D721Med (cell line): ENCODE measurements at regions not wholly inside any gene's neighbourhood (a gene's known extent, or its start where the extent isn't known, plus 50 kb on each side); places are given as distances from the start of the nearest gene placed in this dataset.

Experiments
- DNase-seq: peaks from one replicate; pipeline ENCODE4 v3.0.0; 2011; ENCODE audit warnings: low spot score; ENCODE audit not compliant: insufficient read length
- FAIRE-seq: peaks from 2 replicates; lab custom pipeline; 2011; peaks lifted over from hg19 to GRCh38; lab: Jason Lieb, UNC
- TF ChIP-seq, protein P1 (sequence below): IDR thresholded peaks from 2 replicates; pipeline ENCODE4 v1.5.1; 2012; ENCODE audit warnings: mild to moderate bottlenecking, control low read depth; ENCODE audit not compliant: insufficient read depth; ENCODE audit errors: missing control alignments

DNA sequence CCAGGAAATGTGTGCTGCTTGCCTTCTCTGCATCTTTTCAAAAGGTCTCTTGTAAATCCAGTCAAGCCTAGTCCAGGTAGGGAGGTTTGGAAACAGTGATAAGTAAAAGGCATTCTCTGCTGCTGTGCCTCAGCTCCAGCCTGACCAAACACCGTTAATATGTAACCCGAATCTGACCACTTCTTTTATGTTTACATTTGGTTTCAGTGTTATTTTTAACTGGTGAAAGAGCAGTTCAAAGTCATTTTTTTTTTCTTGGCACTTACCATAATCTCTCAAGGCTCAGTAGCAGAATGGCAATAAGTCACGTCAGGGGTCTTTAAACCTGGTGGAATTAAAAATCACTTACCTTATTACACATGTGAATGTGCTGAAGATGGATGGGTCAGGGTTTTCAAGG, 216.8 kb downstream of the PTEN start:
- DNase-seq (no peak), FAIRE-seq (no peak)

DNA sequence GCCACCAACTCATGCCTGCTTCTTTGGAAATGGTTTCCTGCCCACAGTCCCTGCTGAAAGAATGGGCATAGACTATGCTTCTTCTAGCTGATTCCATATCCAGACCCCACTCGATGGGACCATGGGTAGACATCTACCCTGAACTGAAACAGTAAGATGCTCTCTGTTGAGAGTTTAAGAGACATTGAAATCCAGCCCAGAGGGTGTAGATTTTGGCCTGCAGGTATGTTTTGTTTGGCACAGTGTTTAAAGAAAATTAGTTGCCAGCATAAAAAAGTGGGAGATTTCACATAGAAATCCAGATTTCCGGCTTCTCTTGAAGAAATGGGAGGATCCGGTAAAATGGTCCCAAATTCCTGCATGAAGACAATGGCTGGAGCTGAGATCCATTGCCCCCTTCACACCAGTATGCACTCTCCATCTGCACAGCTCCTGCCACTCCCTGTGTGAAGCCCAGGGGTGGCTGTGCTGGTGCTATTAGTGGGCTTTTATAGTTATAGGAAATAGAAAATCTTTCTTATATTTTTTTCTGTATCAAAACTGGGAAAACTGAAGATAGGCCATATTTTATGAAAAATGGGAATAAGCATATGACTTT, 218.1 kb downstream of the PTEN start:
- no peak for DNase-seq
- FAIRE-seq = no peak
- TF ChIP-seq, protein P1, sequence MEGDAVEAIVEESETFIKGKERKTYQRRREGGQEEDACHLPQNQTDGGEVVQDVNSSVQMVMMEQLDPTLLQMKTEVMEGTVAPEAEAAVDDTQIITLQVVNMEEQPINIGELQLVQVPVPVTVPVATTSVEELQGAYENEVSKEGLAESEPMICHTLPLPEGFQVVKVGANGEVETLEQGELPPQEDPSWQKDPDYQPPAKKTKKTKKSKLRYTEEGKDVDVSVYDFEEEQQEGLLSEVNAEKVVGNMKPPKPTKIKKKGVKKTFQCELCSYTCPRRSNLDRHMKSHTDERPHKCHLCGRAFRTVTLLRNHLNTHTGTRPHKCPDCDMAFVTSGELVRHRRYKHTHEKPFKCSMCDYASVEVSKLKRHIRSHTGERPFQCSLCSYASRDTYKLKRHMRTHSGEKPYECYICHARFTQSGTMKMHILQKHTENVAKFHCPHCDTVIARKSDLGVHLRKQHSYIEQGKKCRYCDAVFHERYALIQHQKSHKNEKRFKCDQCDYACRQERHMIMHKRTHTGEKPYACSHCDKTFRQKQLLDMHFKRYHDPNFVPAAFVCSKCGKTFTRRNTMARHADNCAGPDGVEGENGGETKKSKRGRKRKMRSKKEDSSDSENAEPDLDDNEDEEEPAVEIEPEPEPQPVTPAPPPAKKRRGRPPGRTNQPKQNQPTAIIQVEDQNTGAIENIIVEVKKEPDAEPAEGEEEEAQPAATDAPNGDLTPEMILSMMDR = no peak

More for the DNA sequence above, 216.8 kb downstream of the PTEN start:
- TF ChIP-seq, protein P1 = no peak

DNA sequence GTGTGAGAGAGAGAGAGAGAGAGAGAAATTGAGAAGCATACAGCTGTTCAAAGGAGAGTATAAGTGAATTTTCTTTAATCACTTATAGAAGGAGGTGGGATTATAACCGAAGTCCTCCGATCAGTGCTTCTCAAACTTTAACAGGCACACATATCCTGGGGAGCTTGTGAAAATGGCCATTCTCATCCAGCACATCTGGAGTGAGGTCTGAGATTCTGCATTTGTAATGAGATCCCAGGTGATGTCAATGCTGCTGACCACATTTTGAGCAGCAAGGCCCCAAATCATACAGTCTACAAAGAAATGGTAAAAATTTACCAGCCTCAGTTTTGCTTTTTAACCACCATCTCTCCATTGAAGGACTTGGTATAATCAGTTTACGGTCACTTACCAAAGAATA, 219.0 kb downstream of the PTEN start:
- TF ChIP-seq, protein P1 = no peak
- no peak for DNase-seq
- no peak for FAIRE-seq

DNA sequence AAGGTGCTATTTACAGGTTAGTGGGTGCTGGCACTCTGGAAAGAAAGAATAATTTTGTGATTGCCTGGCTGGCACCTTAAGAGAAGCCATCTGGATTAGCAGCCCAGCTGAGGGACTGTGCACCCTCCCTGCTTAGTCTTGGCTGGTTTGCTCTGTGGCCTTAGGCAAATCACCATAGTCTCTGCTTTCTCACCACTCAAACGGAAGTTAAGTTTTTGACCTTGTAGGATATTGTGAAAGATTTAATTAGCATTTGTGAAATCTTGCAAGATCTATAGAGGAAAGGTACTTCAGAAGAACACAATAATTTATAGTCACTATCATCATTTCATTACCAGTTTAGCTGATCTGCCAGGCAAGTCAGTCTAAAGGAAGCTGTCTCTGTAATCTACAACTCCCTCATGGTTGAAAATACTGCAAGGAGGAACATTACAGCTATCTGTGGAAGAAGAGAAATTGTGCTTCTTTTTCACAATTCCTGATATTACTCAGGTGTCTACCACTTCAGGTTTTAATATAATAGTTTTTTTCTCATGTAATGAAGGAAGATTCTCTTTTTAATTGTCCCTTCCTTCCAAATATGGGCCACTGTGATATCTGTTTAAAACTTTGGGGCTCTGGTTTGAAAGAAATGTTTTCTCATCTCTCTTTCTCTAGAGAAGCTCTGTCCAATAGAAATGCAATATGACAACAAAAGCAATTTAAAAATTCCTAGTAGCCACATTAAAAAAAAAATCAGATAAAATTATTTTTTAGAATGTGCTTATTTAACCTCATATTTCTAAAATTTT, 219.6 kb downstream of the PTEN start:
- TF ChIP-seq, protein P1 = no peak
- DNase-seq (no peak), FAIRE-seq (no peak)

DNA sequence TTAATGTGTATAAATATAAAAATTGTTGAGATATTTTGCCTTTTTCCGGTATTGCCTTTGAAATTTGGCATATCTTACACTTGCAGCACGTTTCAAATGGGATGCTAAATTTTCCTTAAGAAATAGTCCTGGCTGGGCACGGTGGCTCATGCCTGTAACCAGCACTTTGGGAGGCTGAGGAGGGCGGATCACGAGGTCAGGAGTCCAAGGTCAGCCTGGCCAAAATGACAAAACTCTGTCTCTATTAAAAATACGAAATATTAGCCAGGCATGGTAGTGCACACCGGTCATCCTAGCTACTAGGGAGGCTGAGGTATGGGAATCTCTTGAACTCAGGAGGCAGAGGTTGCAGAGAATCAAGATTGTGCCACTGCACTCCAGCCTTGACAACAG, 220.2 kb downstream of the PTEN start:
- TF ChIP-seq, protein P1 = no peak
- DNase-seq (no peak), FAIRE-seq (no peak)

DNA sequence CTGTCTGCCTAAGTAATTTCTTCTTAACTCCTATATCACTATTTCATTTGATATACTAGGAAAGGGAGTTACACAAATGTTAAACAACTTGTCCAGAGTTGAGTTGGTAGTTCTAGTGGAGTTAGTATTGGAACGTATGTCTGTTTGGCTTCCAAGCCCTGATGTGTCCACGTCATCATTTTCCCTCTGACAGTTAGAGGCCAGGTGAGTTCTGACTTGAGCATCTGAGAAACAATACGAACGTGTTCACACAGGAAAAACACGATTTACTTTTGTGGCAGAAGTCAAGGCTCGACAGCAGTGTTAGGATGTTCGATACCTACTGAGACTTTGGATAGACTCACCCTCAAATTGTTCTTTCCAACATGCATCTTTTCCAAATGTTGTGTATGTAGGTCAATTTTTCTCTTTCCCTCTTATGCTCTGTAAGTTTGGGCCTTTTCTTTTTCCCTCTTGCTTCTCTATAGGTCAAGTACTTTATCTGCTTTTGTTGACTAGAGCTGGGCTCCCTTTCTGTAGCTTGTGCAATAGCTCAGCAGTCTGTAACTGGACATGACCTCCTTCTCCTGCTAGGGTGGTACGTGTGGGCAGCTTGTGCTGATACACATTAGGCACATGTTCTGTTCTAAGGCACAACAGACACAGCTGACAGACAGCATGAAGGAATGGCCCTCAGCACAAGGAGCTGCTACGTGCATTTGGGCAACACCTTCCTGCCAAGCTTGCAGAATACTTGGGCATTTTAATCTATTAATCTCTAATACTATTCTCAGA, 222.9 kb downstream of the PTEN start:
- no peak for DNase-seq
- FAIRE-seq = no peak
- TF ChIP-seq, protein P1 = no peak
